ENCODE measurements at regions not wholly inside any gene's neighbourhood (a gene's known extent, or its start where the extent isn't known, plus 50 kb on each side); places are given as distances from the start of the nearest gene placed in this dataset.

DNA sequence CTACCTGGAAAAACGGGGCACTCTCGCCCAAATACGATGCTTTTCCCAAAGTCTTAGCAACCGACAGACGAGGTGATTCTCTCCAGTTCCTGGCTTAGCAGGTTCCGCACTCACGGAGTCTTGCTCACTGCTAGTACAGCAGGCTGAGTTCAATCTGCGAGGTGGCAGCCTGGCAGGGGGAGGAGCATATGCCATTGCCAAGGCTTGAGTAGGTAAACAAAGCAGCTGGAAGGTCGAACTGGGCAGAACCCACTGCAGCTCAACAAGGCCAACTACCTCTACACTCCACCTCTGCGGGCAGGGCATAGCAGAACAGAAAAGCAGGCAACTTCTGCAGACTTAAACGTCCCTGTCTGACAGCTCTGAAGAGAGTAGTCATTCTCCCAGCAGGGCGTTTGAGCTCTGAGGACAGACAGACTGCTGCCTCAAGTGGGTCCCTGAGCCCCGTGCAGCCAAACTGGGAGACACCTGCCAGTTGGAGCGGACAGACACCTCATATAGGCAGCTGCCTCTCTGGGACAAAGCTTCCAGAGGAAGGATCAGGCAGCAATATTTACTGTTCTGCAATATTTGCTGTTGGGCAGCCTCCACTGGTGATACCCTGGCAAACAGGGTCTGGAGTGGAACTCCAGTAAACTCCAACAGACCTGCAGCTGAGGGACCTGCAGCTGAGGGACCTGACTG is 73.4 kb upstream of the CADM2 start:
- no peak for DNase-seq

DNA sequence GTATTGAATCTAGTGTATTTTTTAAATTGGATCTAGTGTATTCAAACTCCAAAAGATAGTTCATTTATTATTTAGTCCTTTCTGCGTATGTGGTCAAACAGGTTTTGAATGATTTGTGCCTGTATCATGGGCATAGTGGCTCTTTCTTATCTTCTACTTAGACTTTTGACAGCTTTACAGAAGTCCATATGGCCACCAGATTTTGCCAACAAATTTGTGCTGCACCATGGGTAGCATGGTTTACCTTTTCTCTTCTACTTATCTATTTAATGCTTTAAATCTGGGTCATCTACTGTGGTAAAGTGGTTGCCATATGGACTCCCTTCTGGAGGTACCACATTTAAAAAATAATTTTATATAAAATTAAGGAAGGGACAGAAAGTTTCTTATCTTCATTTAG is 66.9 kb upstream of the CADM2 start:
- DNase-seq: no peak

DNA sequence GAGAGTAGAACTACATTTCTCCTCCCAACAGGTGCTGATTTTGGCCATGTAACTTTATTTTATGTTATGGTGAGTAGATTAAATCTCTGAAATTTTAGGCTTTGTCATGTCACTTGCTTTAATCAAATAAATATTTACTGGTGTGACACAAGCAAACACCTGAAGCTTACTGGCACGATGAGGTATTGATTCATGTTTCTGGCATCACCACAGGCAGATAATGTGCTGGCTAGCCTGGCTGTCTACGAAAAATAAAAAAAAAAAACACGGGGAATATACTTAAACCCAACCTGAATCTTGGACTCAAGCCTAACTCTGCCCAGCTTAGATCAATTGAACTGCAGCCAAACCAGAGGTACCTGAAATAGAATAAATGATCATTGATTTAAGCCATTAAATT is 65.6 kb upstream of the CADM2 start:
- DNase-seq: no peak

DNA sequence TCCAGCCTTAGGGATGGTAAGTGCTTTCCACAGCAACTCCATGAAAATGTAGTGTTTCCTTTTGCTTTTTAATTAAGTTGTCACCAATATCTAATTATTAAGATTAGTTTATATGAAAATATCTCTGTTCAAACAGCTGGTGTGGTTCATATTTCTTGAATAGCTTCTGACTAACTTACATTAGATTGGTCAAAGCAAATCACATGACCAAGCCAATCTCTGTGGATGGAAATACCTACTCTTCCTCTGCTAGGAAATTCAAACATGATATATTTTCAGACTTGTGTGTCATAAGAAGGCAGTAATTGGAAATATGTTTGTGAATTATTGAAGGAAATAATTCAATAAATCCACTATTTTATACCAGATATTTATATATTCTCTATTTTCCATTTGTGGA is 54.6 kb upstream of the CADM2 start:
- no peak for DNase-seq

DNA sequence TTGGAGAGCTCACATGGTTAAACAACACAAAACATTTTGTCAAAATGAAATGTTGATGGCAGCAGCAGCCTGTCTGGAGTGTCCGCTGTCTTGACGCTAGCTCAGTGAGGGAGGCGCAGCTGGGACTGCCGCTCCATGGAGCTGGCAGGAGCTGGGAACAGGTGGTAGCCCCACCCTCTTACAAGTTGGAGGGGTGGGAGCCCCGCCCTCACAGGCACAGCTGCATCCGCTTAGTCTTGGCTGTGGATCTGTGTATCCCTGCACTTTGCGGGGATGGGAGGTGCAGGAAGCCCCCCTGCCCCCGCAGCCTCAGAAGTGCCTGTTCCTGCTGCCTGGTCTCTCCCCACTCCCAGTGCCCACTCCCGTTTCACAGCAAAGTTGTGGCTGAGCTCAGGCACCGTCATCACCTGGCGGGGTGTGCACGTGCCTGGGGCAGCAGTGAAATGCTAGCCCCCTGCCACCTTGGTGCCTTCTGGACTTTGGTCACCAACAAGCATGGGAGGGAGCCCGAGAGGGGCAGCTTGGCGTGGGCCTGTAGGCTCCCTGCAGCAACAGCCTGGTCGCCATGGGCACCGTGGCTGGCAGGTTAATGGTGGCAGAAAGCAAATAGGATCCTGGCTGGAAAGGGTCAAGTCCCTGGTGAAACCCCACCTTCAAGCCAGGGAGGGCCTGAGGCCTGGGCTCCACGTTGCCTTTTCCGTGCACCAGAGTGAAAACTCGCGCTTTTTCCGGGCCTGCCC is 53.8 kb upstream of the CADM2 start:
- no peak for DNase-seq

DNA sequence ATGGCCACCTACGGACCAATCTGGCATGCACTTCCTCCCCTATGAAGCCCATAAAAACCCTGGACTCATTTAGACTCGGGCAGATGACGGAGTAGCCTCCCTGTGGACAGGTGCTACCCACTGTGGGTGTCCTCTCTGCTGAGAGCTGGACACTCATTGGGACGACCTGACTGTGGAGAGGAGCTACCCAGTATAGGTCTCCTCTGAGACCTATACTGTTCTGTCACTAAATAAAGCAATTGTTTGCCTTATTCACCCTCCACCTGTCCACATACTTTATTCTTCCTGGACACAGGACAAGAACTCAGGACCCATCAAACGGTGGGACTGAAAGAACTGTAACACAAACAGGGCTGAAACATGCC is 53.3 kb upstream of the CADM2 start:
- DNase-seq: no peak

DNA sequence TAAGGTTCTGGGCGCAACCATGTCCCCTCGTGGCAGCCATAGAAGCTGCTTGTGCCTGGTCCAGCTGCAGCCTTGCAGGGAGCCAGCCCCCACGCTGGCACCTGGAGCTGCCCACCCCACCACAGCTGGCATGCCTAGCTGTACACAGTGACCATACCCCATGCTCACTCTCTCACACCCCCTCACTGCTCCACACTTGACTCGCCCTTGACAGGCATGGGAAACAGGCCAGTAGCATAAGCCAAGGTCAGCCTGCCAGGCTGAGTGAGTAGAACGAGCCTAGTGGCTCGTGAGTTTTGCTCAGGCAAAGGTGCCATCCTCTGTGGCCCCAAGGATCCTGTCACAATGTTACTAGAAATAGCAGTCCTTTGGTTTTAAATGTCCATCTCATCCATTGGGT is 52.7 kb upstream of the CADM2 start:
- DNase-seq: no peak

Measured in NCI-H1436 (cell line).